Stimulated activated effector memory CD8-positive, alpha-beta T cell treated with anti-CD3 and anti-CD28 coated beads, Interleukin-12 subunit alpha, Interleukin-12 subunit beta, amount 100 ng/mL, for 72 hours (primary cell): ENCODE measurements at regions not wholly inside any gene's neighbourhood (a gene's known extent, or its start where the extent isn't known, plus 50 kb on each side); places are given as distances from the start of the nearest gene placed in this dataset.
"Not testable (repeated sequence)": the region's sequence is repeated elsewhere in the genome, so short reads cannot be mapped to it uniquely, and the experiment has no call there.

Experiments
- ATAC-seq: fragments of 150-1000 bp; cut with Tn5 transposase; 2 replicates; pipeline ENCODE4 v1.10.0; 2021
- DNase-seq, 2 donors: peaks; one replicate each; pipeline ENCODE4 v3.0.0; 2021 to 2022; ENCODE audit warnings: low spot score in 2 of 2
- H3K27ac Mint-ChIP-seq: one replicate; pipeline ENCODE4 v1.8.0; 2022; ENCODE audit warnings: mild to moderate bottlenecking, mixed read lengths
- H3K36me3 Mint-ChIP-seq: one replicate; pipeline ENCODE4 v1.8.0; 2022; ENCODE audit warnings: mild to moderate bottlenecking, mixed read lengths
- H3K4me1 Mint-ChIP-seq: one replicate; pipeline ENCODE4 v1.8.0; 2022; ENCODE audit warnings: mixed read lengths
- H3K4me3 Mint-ChIP-seq: one replicate; pipeline ENCODE4 v1.8.0; 2022; ENCODE audit warnings: mild to moderate bottlenecking, mixed read lengths
- H3K9me3 Mint-ChIP-seq: one replicate; pipeline ENCODE4 v1.8.0; 2022; ENCODE audit warnings: mixed read lengths

- ATAC-seq (no peak), DNase-seq (no peak)
- no peaks in the 10 kb centered on the region for H3K4me1 Mint-ChIP-seq
- H3K9me3 Mint-ChIP-seq: no peaks in the 10 kb centered on the region
- no peaks in the 10 kb centered on the region for H3K36me3 Mint-ChIP-seq
- H3K4me3 Mint-ChIP-seq: no peak overlapping the region
- H3K27ac Mint-ChIP-seq: no peak overlapping the region
These were observed 90.7 kb downstream of the TENT5C start for GRCh38 chr1:117696561-117696960.

GRCh38 chr1:117697220-117697781, 91.5 kb downstream of the TENT5C start:
- Mint-ChIP-seq H3K36me3 (no peaks in the 10 kb centered on the region), H3K9me3 (no peaks in the 10 kb centered on the region), H3K4me3 (no peak overlapping the region), H3K4me1 (no peaks in the 10 kb centered on the region), H3K27ac (no peak overlapping the region)
- no peak for ATAC-seq
- DNase-seq: no peak

- no peaks in the 10 kb centered on the region for H3K9me3 Mint-ChIP-seq
- DNase-seq: no peak
- no peak overlapping the region for H3K27ac Mint-ChIP-seq
- ATAC-seq: no peak
- H3K36me3 Mint-ChIP-seq: no peaks in the 10 kb centered on the region
- peaks cover 6% of the 10 kb centered on the region for H3K4me1 Mint-ChIP-seq
- no peak overlapping the region for H3K4me3 Mint-ChIP-seq
These were observed 92.7 kb downstream of the TENT5C start for GRCh38 chr1:117698398-117699160.

- DNase-seq (no peak), ATAC-seq (no peak)
- H3K36me3 Mint-ChIP-seq: no peaks in the 10 kb centered on the region
- no peak overlapping the region for H3K27ac Mint-ChIP-seq
- H3K9me3 Mint-ChIP-seq: no peaks in the 10 kb centered on the region
- H3K4me3 Mint-ChIP-seq: no peak overlapping the region
- H3K4me1 Mint-ChIP-seq: peaks cover 6% of the 10 kb centered on the region
These were observed 94.1 kb downstream of the TENT5C start for GRCh38 chr1:117699953-117700352.

- peaks cover 6% of the 10 kb centered on the region for H3K4me1 Mint-ChIP-seq
- H3K27ac Mint-ChIP-seq: no peak overlapping the region
- no peak for DNase-seq
- no peaks in the 10 kb centered on the region for H3K36me3 Mint-ChIP-seq
- no peaks in the 10 kb centered on the region for H3K9me3 Mint-ChIP-seq
- no peak for ATAC-seq
- no peak overlapping the region for H3K4me3 Mint-ChIP-seq
These were observed 96.8 kb downstream of the TENT5C start for GRCh38 chr1:117702654-117703053.

GRCh38 chr1:117707371-117707770, 101.5 kb downstream of the TENT5C start:
- Mint-ChIP-seq H3K4me3 (no peak overlapping the region), H3K27ac (no peak overlapping the region), H3K4me1 (peaks cover 6% of the 10 kb centered on the region), H3K36me3 (no peaks in the 10 kb centered on the region), H3K9me3 (no peaks in the 10 kb centered on the region)
- ATAC-seq (no peak), DNase-seq (no peak)

GRCh38 chr1:117708323-117709248, 102.7 kb downstream of the TENT5C start:
- Mint-ChIP-seq H3K4me1 (no peaks in the 10 kb centered on the region), H3K27ac (peak overlapping the region; percentile 18), H3K9me3 (no peaks in the 10 kb centered on the region), H3K36me3 (no peaks in the 10 kb centered on the region), H3K4me3 (no peak overlapping the region)
- DNase-seq (no peak), ATAC-seq (no peak)

- Mint-ChIP-seq H3K9me3 (no peaks in the 10 kb centered on the region), H3K4me1 (no peaks in the 10 kb centered on the region), H3K4me3 (no peak overlapping the region), H3K27ac (peak overlapping the region; percentile 18), H3K36me3 (no peaks in the 10 kb centered on the region)
- DNase-seq (no peak), ATAC-seq (no peak)
These were observed 103.4 kb downstream of the TENT5C start for GRCh38 chr1:117709249-117709691.

- Mint-ChIP-seq H3K4me3 (no peak overlapping the region), H3K36me3 (no peaks in the 10 kb centered on the region), H3K9me3 (no peaks in the 10 kb centered on the region), H3K4me1 (no peaks in the 10 kb centered on the region), H3K27ac (no peak overlapping the region)
- ATAC-seq: no peak
- no peak for DNase-seq
These were observed 104.9 kb downstream of the TENT5C start for GRCh38 chr1:117710710-117711109.

GRCh38 chr1:117712621-117713020, 106.8 kb downstream of the TENT5C start:
- H3K4me1 Mint-ChIP-seq: no peaks in the 10 kb centered on the region
- no peaks in the 10 kb centered on the region for H3K36me3 Mint-ChIP-seq
- no peak overlapping the region for H3K4me3 Mint-ChIP-seq
- no peak for ATAC-seq
- H3K9me3 Mint-ChIP-seq: peaks cover 3% of the 10 kb centered on the region
- DNase-seq: no peak
- H3K27ac Mint-ChIP-seq: no peak overlapping the region

- peaks cover 3% of the 10 kb centered on the region for H3K9me3 Mint-ChIP-seq
- no peak for ATAC-seq
- H3K36me3 Mint-ChIP-seq: no peaks in the 10 kb centered on the region
- DNase-seq: no peak
- H3K27ac Mint-ChIP-seq: no peak overlapping the region
- H3K4me1 Mint-ChIP-seq: peaks cover 7% of the 10 kb centered on the region
- H3K4me3 Mint-ChIP-seq: no peak overlapping the region
These were observed 108.7 kb downstream of the TENT5C start for GRCh38 chr1:117714546-117714945.

- H3K36me3 Mint-ChIP-seq, H3K27ac Mint-ChIP-seq, H3K4me3 Mint-ChIP-seq, H3K4me1 Mint-ChIP-seq, ATAC-seq, DNase-seq, H3K9me3 Mint-ChIP-seq: not testable (repeated sequence)
These were observed 110.2 kb downstream of the TENT5C start for GRCh38 chr1:117716030-117716429.

- H3K4me1 Mint-ChIP-seq, H3K4me3 Mint-ChIP-seq, H3K36me3 Mint-ChIP-seq, DNase-seq, ATAC-seq, H3K27ac Mint-ChIP-seq: not testable (repeated sequence)
- peaks cover 12% of the 10 kb centered on the region for H3K9me3 Mint-ChIP-seq
These were observed 112.1 kb downstream of the TENT5C start for GRCh38 chr1:117717980-117718379.

- not testable (repeated sequence) for DNase-seq, ATAC-seq, H3K36me3 Mint-ChIP-seq, H3K4me3 Mint-ChIP-seq, H3K4me1 Mint-ChIP-seq, H3K27ac Mint-ChIP-seq
- peaks cover 15% of the 10 kb centered on the region for H3K9me3 Mint-ChIP-seq
These were observed 112.7 kb downstream of the TENT5C start for GRCh38 chr1:117718596-117718995.

- Mint-ChIP-seq H3K4me1 (peaks cover 7% of the 10 kb centered on the region), H3K27ac (no peak overlapping the region), H3K9me3 (peaks cover 16% of the 10 kb centered on the region), H3K36me3 (no peaks in the 10 kb centered on the region), H3K4me3 (no peak overlapping the region)
- ATAC-seq: no peak
- no peak for DNase-seq
These were observed 113.2 kb downstream of the TENT5C start for GRCh38 chr1:117719004-117719403.
